ENCODE measurements at regions not wholly inside any gene's neighbourhood (a gene's known extent, or its start where the extent isn't known, plus 50 kb on each side); places are given as distances from the start of the nearest gene placed in this dataset.

GRCh38 chr15:93217343-93217742 is 128.3 kb upstream of the RGMA start:
- intact Hi-C loops (cut with DNase I; ENCODE audit: low total_unique reads) = no loop called here
- Histone ChIP-seq H3K9me3 (no peaks in the 10 kb centered on the region), H3K4me1 (no peaks in the 10 kb centered on the region), H3K27ac (no peak overlapping the region), H3K4me3 (no peak overlapping the region), H3K36me3 (no peaks in the 10 kb centered on the region), H3K27me3 (no peaks in the 10 kb centered on the region)
- no peak for TF ChIP-seq EP300 (IDR thresholded peaks at IDR 0.05; ENCODE audit: low read depth)
- no peak for TF ChIP-seq POLR2AphosphoS5 (IDR thresholded peaks at IDR 0.05)
- TF ChIP-seq CTCF (IDR thresholded peaks at IDR 0.05) = no peak
- TF ChIP-seq POLR2A (IDR thresholded peaks at IDR 0.05) = no peak
- 81 to 100% methylated on average over 1 of the region's 1 CpG for WGBS, 2 donors (ENCODE audit: low coverage in 1 of 2)
- in situ Hi-C loops (cut with MboI; ENCODE audit: low pct_ligation_motif_present in 1 of 4, low pct_unique_long_range_greater_than_20kb in 1 of 4, low sequenced_read_pairs in 3 of 4) = no loop called here
- no peak for DNase-seq

DNA sequence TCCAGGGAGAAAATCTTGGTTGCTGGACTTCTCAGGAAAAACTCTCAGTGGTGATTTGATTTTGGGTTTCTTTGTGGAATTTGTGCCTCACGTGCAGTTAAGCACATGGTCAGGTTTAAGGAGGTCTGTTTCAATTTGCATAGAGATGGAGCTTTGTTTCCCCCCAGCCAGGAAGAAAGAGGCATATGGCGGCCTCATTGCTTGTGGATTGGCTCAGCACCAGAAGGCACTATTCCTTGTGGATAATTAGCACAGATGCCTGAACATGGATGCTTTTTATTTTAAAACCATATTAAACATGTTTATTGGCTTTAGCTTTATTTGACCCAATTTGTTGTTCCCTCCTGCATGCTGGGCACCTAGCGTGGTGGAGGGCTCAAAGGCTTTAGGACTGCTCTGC is 125.1 kb upstream of the RGMA start:
- H3K36me3 ChIP-seq = no peaks in the 10 kb centered on the region
- DNase-seq = no peak
- no peaks in the 10 kb centered on the region for H3K9me3 ChIP-seq
- H3K27me3 ChIP-seq = no peaks in the 10 kb centered on the region
- H3K4me3 ChIP-seq = no peak overlapping the region
- in situ Hi-C loops (cut with MboI; ENCODE audit: low pct_ligation_motif_present in 1 of 4, low pct_unique_long_range_greater_than_20kb in 1 of 4, low sequenced_read_pairs in 3 of 4) (no loop called here), intact Hi-C loops (cut with DNase I; ENCODE audit: low total_unique reads) (no loop called here)
- TF ChIP-seq POLR2AphosphoS5 (IDR thresholded peaks at IDR 0.05) (no peak), POLR2A (IDR thresholded peaks at IDR 0.05) (no peak), EP300 (IDR thresholded peaks at IDR 0.05; ENCODE audit: low read depth) (no peak), CTCF (IDR thresholded peaks at IDR 0.05) (no peak)
- 71 to 76% methylated on average over 2 to 3 of the region's 3 CpGs for WGBS, 2 donors (ENCODE audit: low coverage in 1 of 2)
- H3K4me1 ChIP-seq = no peaks in the 10 kb centered on the region
- no peak overlapping the region for H3K27ac ChIP-seq

- intact Hi-C loops (cut with DNase I; ENCODE audit: low total_unique reads) = no loop called here
- Histone ChIP-seq H3K4me1 (no peaks in the 10 kb centered on the region), H3K27ac (no peak overlapping the region), H3K27me3 (no peaks in the 10 kb centered on the region), H3K9me3 (no peaks in the 10 kb centered on the region), H3K36me3 (no peaks in the 10 kb centered on the region), H3K4me3 (no peak overlapping the region)
- in situ Hi-C loops (cut with MboI; ENCODE audit: low pct_ligation_motif_present in 1 of 4, low pct_unique_long_range_greater_than_20kb in 1 of 4, low sequenced_read_pairs in 3 of 4) = no loop called here
- no peak for TF ChIP-seq POLR2AphosphoS5 (IDR thresholded peaks at IDR 0.05)
- TF ChIP-seq POLR2A (IDR thresholded peaks at IDR 0.05) = no peak
- TF ChIP-seq CTCF (IDR thresholded peaks at IDR 0.05) = no peak
- no peak for TF ChIP-seq EP300 (IDR thresholded peaks at IDR 0.05; ENCODE audit: low read depth)
- no peak for DNase-seq
- WGBS, 2 donors (ENCODE audit: low coverage in 1 of 2) = 78% methylated on average over 5 of the region's 5 CpGs; no CpG with 5 or more reads in 1 of the 2 donors
Observed at GRCh38 chr15:93213281-93213680, 124.3 kb upstream of the RGMA start.

DNA sequence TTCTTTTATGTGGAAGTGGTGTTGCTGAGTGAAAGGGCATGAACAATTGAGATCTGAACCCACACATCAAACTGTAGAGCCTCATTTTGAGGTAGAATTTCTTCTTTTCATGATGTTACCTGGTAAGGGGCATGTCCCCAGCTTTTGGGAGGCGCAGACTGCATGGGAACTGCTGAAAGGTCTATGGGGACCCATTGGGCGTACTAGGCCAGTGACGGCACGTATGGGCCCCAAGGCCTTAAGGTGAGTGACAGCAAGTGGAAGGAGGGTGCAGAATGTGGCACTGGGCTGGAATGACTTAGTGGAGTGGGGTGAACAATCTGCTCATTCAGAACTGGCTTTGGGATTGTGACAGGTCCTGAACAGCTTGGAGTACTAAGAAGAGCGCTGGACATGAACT is 123.6 kb upstream of the RGMA start:
- Histone ChIP-seq H3K36me3 (no peaks in the 10 kb centered on the region), H3K27ac (no peak overlapping the region), H3K27me3 (no peaks in the 10 kb centered on the region), H3K4me3 (no peak overlapping the region), H3K9me3 (no peaks in the 10 kb centered on the region), H3K4me1 (no peaks in the 10 kb centered on the region)
- TF ChIP-seq POLR2AphosphoS5 (IDR thresholded peaks at IDR 0.05) (no peak), POLR2A (IDR thresholded peaks at IDR 0.05) (no peak)
- 97 to 100% methylated on average over 1 to 5 of the region's 5 CpGs for WGBS, 2 donors (ENCODE audit: low coverage in 1 of 2)
- in situ Hi-C loops (cut with MboI; ENCODE audit: low pct_ligation_motif_present in 1 of 4, low pct_unique_long_range_greater_than_20kb in 1 of 4, low sequenced_read_pairs in 3 of 4) (no loop called here), intact Hi-C loops (cut with DNase I; ENCODE audit: low total_unique reads) (no loop called here)
- DNase-seq = no peak

- no peak for DNase-seq
- in situ Hi-C loops (cut with MboI; ENCODE audit: low pct_ligation_motif_present in 1 of 4, low pct_unique_long_range_greater_than_20kb in 1 of 4, low sequenced_read_pairs in 3 of 4) (no loop called here), intact Hi-C loops (cut with DNase I; ENCODE audit: low total_unique reads) (no loop called here)
- no peaks in the 10 kb centered on the region for H3K27me3 ChIP-seq
- no peak overlapping the region for H3K4me3 ChIP-seq
- H3K36me3 ChIP-seq = no peaks in the 10 kb centered on the region
- H3K27ac ChIP-seq = no peak overlapping the region
- TF ChIP-seq POLR2A (IDR thresholded peaks at IDR 0.05) (no peak), POLR2AphosphoS5 (IDR thresholded peaks at IDR 0.05) (no peak), CTCF (IDR thresholded peaks at IDR 0.05) (no peak)
- WGBS, 2 donors (ENCODE audit: low coverage in 1 of 2) = 33 to 80% methylated on average over 1 to 5 of the region's 5 CpGs
- H3K9me3 ChIP-seq = no peaks in the 10 kb centered on the region
- H3K4me1 ChIP-seq = no peaks in the 10 kb centered on the region
Observed at GRCh38 chr15:93210995-93211394, 122.0 kb upstream of the RGMA start.
